ENCODE measurements at regions not wholly inside any gene's neighbourhood (a gene's known extent, or its start where the extent isn't known, plus 50 kb on each side); places are given as distances from the start of the nearest gene placed in this dataset.

DNA sequence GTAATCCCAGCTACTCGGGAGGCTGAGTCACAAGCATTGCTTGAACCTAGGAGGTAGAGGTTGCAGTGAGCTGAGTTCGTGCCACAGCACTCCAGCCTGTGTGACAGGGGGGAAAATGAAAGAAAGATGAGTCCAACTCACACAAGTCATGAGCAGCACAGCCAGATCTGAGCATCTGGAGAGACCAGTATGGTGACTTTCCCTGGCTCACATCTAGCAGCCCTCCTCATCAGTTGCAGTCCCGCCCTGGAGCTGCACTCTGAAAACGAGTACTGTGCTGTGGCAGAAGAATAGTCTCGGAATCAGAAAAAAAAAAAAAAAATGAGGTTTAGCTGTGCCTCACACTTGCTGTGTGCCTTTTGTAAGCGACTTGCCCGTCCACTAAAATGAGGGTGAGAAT is 74.4 kb upstream of the TRIB2 start:
- Histone ChIP-seq H3K36me3 (no peaks in the 10 kb centered on the region), H3K9me3 (no peaks in the 10 kb centered on the region), H3K9ac (ENCODE audit: low read depth in 2 of 2, low read length in 2 of 2) (no peak overlapping the region), H3K27ac (no peak overlapping the region), H3K27me3 (no peaks in the 10 kb centered on the region), H3K4me1 (no peaks in the 10 kb centered on the region), H3K4me3 (no peak overlapping the region)
- TF ChIP-seq, protein P1, sequence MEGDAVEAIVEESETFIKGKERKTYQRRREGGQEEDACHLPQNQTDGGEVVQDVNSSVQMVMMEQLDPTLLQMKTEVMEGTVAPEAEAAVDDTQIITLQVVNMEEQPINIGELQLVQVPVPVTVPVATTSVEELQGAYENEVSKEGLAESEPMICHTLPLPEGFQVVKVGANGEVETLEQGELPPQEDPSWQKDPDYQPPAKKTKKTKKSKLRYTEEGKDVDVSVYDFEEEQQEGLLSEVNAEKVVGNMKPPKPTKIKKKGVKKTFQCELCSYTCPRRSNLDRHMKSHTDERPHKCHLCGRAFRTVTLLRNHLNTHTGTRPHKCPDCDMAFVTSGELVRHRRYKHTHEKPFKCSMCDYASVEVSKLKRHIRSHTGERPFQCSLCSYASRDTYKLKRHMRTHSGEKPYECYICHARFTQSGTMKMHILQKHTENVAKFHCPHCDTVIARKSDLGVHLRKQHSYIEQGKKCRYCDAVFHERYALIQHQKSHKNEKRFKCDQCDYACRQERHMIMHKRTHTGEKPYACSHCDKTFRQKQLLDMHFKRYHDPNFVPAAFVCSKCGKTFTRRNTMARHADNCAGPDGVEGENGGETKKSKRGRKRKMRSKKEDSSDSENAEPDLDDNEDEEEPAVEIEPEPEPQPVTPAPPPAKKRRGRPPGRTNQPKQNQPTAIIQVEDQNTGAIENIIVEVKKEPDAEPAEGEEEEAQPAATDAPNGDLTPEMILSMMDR (IDR thresholded peaks at IDR 0.05) = no peak
- DNase-seq = no peak
- intact Hi-C loops (cut with DNase I) = no loop called here

DNA sequence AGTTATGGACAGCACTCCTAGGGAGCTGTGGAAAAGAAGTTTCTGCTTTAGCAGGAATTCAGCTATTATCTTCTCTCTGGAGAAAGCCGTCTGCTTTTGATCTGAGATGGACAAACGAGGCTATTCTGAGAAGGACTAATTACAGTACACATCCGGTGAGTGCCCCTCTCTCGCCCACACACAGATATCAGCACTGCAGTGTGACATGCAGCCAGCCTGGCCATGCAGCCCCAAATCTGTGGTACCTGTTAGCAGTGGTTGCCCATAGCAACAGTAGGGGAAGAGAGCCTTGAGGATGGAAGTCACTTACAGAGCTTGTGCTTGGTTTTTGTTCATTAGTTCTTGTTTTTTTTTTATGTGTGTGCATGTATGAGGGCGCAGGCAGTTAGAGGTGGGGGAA is 73.9 kb upstream of the TRIB2 start:
- intact Hi-C loops (cut with DNase I) = no loop called here
- H3K27ac ChIP-seq = no peak overlapping the region
- H3K9me3 ChIP-seq = no peaks in the 10 kb centered on the region
- no peaks in the 10 kb centered on the region for H3K27me3 ChIP-seq
- TF ChIP-seq, protein P1 (IDR thresholded peaks at IDR 0.05) = no peak
- H3K9ac ChIP-seq (ENCODE audit: low read depth in 2 of 2, low read length in 2 of 2) = no peak overlapping the region
- no peak for DNase-seq
- no peaks in the 10 kb centered on the region for H3K36me3 ChIP-seq
- no peaks in the 10 kb centered on the region for H3K4me1 ChIP-seq
- no peak overlapping the region for H3K4me3 ChIP-seq

DNA sequence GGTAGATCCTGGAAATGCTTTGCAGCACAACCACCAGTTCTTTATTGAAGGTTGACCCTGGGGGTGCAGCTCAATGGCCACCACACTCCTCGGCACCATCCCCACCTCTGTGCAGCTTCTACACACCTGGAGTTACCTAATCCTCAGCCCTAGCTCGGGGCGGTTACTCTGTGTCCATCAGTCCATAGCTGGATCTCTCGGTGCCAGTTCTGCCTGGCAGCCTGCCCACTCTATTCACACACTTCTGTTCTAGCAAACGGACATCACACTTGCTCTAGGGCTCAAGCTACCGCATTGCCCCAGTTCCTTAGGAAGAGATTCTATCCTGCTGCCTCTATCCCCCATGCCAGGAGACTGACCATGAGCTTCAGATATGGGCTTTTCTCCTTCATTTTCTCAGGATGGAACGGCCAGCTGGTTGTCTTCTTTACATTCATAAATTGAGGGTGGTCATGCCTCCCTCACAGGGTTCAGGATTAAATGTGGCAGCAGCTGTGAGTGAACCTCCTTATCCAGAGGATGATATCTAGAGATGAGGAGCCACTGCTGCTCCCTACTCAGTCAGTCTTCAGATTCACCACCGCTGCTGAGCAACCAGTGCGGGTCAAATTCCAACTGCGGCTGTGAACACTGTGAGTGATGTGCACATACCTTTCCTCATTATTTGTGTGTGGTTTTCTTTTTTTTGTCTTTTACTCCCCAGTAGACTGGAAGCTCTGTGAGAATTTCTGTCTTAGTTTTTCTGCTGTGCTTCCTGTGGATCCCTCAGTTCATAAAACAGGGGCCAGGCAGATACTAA is 66.9 kb upstream of the TRIB2 start:
- H3K9me3 ChIP-seq = no peaks in the 10 kb centered on the region
- TF ChIP-seq, protein P1 (IDR thresholded peaks at IDR 0.05) = no peak
- H3K4me1 ChIP-seq = no peaks in the 10 kb centered on the region
- H3K9ac ChIP-seq (ENCODE audit: low read depth in 2 of 2, low read length in 2 of 2) = no peak overlapping the region
- no peak overlapping the region for H3K4me3 ChIP-seq
- no peak overlapping the region for H3K27ac ChIP-seq
- no peak for DNase-seq
- intact Hi-C loops (cut with DNase I) = no loop called here
- H3K27me3 ChIP-seq = no peaks in the 10 kb centered on the region
- no peaks in the 10 kb centered on the region for H3K36me3 ChIP-seq

DNA sequence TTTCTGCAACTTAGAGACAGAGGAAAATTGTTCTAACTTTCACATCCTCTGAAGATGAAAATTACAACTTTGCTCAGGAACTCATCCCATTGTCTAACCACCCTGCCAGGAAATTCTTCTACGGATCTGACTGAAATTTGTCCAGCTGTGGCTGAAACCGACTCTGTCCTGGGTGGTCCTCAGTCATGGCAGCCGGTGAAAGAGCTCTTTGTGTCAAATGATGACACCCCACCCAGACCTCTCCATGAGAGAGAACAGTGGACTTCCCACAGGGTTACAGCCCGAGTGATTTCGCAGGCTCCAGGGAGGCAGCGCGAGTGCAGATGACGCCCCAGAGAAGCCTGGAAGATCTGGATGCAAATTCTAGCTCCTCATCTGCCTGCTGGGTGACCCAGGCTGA is 65.1 kb upstream of the TRIB2 start:
- no peaks in the 10 kb centered on the region for H3K27me3 ChIP-seq

DNA sequence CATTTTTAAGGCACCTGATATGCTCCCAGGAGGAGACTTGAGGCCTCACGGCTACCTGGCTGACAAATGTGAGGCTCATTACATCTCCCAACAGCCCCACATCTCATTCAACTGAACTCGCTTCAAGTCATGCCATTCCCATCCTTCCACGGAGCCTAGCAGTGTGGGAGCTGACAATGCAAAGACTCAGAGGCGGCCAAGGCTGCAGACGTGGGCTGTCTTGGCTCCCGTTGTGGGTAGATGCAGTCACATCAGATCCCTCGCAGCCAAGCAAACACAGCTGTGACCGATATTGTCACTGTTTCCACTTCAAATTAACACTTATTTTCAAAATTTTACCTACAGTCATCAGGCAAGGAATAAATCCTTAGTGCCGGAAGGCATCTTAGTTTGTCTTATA is 64.0 kb upstream of the TRIB2 start:
- Histone ChIP-seq H3K4me1 (no peaks in the 10 kb centered on the region), H3K27ac (no peak overlapping the region), H3K4me3 (no peak overlapping the region), H3K9me3 (no peaks in the 10 kb centered on the region), H3K36me3 (no peaks in the 10 kb centered on the region), H3K27me3 (no peaks in the 10 kb centered on the region), H3K9ac (ENCODE audit: low read depth in 2 of 2, low read length in 2 of 2) (no peak overlapping the region)
- intact Hi-C loops (cut with DNase I) = no loop called here
- TF ChIP-seq, protein P1 (IDR thresholded peaks at IDR 0.05) = no peak
- DNase-seq = no peak

More for the DNA sequence above, 65.1 kb upstream of the TRIB2 start:
- Histone ChIP-seq H3K4me3 (no peak overlapping the region), H3K9ac (ENCODE audit: low read depth in 2 of 2, low read length in 2 of 2) (no peak overlapping the region), H3K4me1 (no peaks in the 10 kb centered on the region), H3K36me3 (no peaks in the 10 kb centered on the region), H3K9me3 (no peaks in the 10 kb centered on the region), H3K27ac (no peak overlapping the region)
- TF ChIP-seq, protein P1 (IDR thresholded peaks at IDR 0.05) = no peak
- intact Hi-C loops (cut with DNase I) = no loop called here
- DNase-seq = no peak

Measured in colonic mucosa (tissue), 4 donors.